Right atrium auricular region (tissue), 2 donors: ENCODE measurements at regions not wholly inside any gene's neighbourhood (a gene's known extent, or its start where the extent isn't known, plus 50 kb on each side); places are given as distances from the start of the nearest gene placed in this dataset.

Experiments used
- DNase-seq: peaks from one replicate; pipeline ENCODE4 v3.0.0-alpha.2; 2019; ENCODE audit warnings: low spot score
- H3K27ac ChIP-seq, 2 donors: fragments of 200-600 bp; sonication (generic); 1 replicate in 1 of 2; 2 replicates in 1 of 2; pipeline ENCODE4 v1.5.1; 2016 to 2019
- H3K27me3 ChIP-seq, 2 donors: fragments of 200-600 bp; sonication (generic); one replicate each; pipeline versions ENCODE4 v1.5.1 to v1.6.0; 2017 to 2019
- H3K36me3 ChIP-seq: fragments of 200-600 bp; sonication (generic); one replicate; pipeline ENCODE4 v1.5.1; 2016
- H3K4me1 ChIP-seq, 2 donors: fragments of 200-600 bp; sonication (generic); one replicate each; pipeline versions ENCODE4 v1.5.1 to v1.6.0; 2017 to 2019
- H3K4me3 ChIP-seq, 2 donors: fragments of 200-600 bp; sonication (generic); 1 replicate in 1 of 2; 2 replicates in 1 of 2; pipeline ENCODE4 v1.5.1; 2017 to 2019; ENCODE audit warnings: mild to moderate bottlenecking in 1 of 2, moderate library complexity in 1 of 2
- H3K9me3 ChIP-seq, 2 donors: fragments of 200-600 bp; sonication (generic); one replicate each; pipeline ENCODE4 v1.5.1; 2019
- TF ChIP-seq, protein P1 (sequence below), 2 donors: fragments of 200-600 bp; sonication (generic); IDR thresholded peaks; one replicate each; pipeline ENCODE4 v1.5.1; 2019; ENCODE audit warnings: antibody characterized with exemption in 2 of 2

DNA sequence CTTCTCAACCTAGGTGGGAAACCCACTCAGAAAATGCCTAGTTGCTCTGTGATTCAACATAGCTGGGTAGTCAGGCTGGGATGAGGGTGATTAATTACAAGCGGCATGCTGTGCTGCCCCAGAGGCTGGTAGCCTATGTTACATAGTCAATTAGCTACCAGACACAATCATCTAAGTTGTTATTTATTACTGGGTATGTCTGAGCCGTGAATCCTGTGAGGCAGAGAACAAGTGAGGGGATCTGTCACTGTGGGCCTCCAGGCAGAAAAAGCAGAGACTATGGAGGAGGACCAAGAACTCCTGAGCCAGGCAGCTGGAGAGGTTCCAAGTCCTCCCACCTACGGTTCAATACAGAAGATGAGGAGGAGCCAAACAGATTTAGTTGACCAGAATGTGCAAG is 186.6 kb upstream of the BDNF start:
- H3K27ac ChIP-seq = no peak overlapping the region
- TF ChIP-seq, protein P1, sequence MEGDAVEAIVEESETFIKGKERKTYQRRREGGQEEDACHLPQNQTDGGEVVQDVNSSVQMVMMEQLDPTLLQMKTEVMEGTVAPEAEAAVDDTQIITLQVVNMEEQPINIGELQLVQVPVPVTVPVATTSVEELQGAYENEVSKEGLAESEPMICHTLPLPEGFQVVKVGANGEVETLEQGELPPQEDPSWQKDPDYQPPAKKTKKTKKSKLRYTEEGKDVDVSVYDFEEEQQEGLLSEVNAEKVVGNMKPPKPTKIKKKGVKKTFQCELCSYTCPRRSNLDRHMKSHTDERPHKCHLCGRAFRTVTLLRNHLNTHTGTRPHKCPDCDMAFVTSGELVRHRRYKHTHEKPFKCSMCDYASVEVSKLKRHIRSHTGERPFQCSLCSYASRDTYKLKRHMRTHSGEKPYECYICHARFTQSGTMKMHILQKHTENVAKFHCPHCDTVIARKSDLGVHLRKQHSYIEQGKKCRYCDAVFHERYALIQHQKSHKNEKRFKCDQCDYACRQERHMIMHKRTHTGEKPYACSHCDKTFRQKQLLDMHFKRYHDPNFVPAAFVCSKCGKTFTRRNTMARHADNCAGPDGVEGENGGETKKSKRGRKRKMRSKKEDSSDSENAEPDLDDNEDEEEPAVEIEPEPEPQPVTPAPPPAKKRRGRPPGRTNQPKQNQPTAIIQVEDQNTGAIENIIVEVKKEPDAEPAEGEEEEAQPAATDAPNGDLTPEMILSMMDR (IDR thresholded peaks at IDR 0.05) = no peak

DNA sequence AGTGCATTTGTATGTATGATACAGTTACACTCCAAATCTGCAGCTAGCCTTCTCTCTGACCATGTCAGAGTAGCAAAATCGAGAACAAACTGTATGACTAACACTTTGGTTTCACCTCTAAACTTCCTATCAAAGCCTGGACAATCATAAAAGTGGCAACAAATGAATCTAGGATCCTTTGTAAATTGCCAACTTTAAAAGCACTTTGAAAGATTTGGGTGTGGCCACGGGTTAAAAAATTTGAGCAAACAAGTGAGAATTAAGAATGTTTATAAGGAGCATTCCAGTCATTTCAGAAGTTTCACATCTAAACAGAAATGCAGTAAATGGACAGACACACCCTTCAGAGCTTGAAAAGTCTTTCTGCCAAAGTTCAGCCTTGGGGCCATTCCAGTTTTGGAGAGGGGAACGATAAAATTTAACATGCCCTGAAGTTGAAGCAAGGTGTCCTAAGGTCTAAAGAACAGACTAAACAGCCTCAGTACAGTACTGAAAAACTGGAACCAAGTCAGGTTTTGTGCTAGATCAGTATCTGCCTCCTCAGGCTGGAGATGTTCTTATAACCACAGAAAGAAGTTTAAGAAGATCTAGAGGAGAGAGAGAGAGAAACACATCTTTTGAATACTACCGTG is 181.9 kb upstream of the BDNF start:
- H3K27ac ChIP-seq = no peak overlapping the region
- TF ChIP-seq, protein P1 (IDR thresholded peaks at IDR 0.05) = no peak
- no peak overlapping the region for H3K4me3 ChIP-seq

More for the DNA sequence above, 186.6 kb upstream of the BDNF start:
- Histone ChIP-seq H3K4me1 (no peaks in the 10 kb centered on the region), H3K4me3 (no peak overlapping the region), H3K27me3 (no peaks in the 10 kb centered on the region), H3K9me3 (no peaks in the 10 kb centered on the region), H3K36me3 (no peaks in the 10 kb centered on the region)
- DNase-seq = no peak

DNA sequence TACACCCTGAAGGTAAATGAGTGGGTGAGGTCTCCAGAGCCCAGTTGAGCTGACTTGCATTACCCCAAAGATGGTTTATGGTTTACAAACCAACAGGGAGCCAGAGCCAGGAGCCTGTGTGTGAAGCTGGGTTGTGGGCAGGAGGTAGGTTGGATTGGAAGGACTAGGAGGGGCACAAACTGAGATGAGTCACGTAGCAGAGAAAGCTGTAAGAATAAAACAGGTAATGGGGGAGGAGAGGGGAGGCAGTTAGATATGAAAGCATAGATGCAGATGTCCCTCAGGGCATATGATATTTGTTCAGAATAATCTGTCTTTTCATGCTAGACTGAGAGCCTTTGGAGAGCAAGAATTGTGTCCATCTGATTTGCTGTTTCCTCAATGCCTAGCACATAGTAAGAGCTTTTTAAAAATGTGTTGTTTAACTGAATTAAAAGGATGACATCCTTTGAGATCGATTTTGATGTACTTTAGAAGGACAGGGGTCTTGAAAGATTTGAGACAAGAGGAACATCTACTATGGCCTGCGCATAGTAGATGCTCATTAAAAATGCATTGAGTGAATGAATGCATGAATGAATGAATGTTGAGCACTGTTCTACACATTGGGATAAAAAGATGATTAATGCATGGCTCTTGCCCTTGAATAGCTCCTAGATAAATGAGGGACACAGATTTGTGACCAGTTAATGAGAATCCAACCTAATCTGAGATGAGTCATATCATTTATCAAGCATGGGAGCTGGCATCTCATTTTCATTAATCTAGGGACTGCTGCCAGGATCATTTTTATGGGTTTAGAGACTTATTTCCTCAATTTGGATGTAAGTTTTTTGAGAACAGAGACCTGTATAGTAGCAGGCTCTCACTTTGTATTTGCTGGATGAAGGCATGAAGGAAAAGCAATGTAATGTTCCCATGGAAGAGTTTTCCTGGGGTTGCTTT is 175.8 kb upstream of the BDNF start:
- TF ChIP-seq, protein P1 (IDR thresholded peaks at IDR 0.05) = no peak
- Histone ChIP-seq H3K4me1 (peaks cover 0 to 5% of the 10 kb centered on the region in 2 donors), H3K27me3 (no peaks in the 10 kb centered on the region), H3K36me3 (no peaks in the 10 kb centered on the region), H3K9me3 (peaks cover 0 to 12% of the 10 kb centered on the region in 2 donors), H3K27ac (no peak overlapping the region), H3K4me3 (no peak overlapping the region)
- DNase-seq = no peak

More for the DNA sequence above, 181.9 kb upstream of the BDNF start:
- Histone ChIP-seq H3K9me3 (no peaks in the 10 kb centered on the region), H3K27me3 (no peaks in the 10 kb centered on the region), H3K4me1 (no peaks in the 10 kb centered on the region), H3K36me3 (no peaks in the 10 kb centered on the region)
- DNase-seq = no peak

DNA sequence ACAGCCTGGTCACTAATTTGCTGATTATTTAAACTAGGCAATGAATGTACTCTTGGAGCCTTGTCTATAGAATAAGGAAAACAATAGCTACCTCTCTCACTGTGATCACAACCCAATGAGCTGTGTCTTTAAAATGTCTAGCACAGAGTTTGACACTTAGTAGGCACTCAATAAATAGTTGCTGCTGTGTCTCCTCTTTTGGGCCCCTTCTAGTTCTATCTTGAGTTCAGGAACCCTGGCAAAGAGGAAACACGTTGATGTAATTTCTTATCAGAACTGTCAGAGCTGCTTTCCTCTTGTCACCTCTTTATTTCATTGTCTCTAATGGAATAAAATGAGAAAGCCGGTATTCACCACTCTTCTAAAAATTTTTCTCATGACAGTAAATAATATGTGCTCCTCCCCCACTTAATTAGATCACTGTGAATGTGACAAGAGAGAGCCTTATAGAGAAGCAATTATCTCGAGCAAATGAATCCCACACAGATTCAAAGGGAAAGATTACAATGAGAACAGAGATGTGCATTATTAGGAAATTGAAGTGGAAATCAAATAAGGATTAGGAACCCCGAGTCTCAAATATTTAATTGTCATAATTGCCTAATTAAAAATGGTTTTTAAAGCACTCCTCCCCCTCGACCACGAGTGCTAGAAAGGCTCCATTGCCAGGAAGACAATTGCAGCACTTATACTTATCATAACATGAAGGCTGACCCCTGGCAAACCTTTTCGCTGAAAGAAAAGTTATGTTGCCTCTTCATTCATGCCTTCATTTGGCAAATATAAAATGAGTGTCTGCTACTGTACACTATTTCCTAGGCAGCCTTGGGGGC is 175.0 kb upstream of the BDNF start:
- Histone ChIP-seq H3K27me3 (no peaks in the 10 kb centered on the region), H3K36me3 (no peaks in the 10 kb centered on the region), H3K4me1 (peaks cover 0 to 5% of the 10 kb centered on the region in 2 donors), H3K27ac (no peak overlapping the region), H3K9me3 (peaks cover 0 to 12% of the 10 kb centered on the region in 2 donors), H3K4me3 (no peak overlapping the region)
- DNase-seq = no peak
- TF ChIP-seq, protein P1 (IDR thresholded peaks at IDR 0.05) = no peak

DNA sequence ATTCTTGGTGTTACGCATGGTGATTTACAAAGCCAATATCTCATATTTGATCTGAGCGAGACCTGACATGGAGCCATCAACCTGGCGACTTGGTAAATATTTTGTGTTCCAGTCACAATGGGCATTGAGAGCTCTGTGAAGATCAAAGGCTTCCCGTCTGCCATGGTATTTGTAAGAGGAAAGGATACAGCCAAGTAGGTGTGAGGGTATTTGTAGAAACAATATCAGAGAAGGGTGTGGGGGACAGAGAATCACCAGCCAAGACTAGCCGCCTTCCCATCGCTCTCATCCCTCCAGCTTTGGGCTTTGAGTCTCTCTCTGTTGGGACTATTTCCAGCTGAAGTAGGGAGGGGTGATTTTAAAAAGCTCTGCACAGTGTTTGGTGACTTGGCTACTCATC is 173.4 kb upstream of the BDNF start:
- H3K27me3 ChIP-seq = no peaks in the 10 kb centered on the region
- no peaks in the 10 kb centered on the region for H3K36me3 ChIP-seq
- H3K27ac ChIP-seq = no peak overlapping the region
- H3K9me3 ChIP-seq = peaks cover 0 to 12% of the 10 kb centered on the region in 2 donors
- DNase-seq = no peak
- H3K4me3 ChIP-seq = no peak overlapping the region
- TF ChIP-seq, protein P1 (IDR thresholded peaks at IDR 0.05) = no peak
- peaks cover 0 to 5% of the 10 kb centered on the region in 2 donors for H3K4me1 ChIP-seq
